Trophoblast cell (in vitro differentiated cells and primary cell): ENCODE measurements at regions not wholly inside any gene's neighbourhood (a gene's known extent, or its start where the extent isn't known, plus 50 kb on each side); places are given as distances from the start of the nearest gene placed in this dataset.

Experiments used
- DNase-seq, 2 donors: peaks; one replicate each; pipeline ENCODE4 v3.0.0-alpha.2; 2016
- H2AFZ ChIP-seq: 2 replicates; pipeline ENCODE4 v1.6.1; 2013; ENCODE audit warnings: low read length, moderate library complexity, mild to moderate bottlenecking; ENCODE audit not compliant: insufficient read depth, poor library complexity
- H2AK5ac ChIP-seq: 2 replicates; pipeline ENCODE4 v1.6.1; 2013; ENCODE audit warnings: mild to moderate bottlenecking, low read length
- H2BK120ac ChIP-seq: 2 replicates; pipeline ENCODE4 v1.6.1; 2013; ENCODE audit warnings: low read length, mild to moderate bottlenecking, moderate library complexity; ENCODE audit not compliant: insufficient read depth, poor library complexity
- H2BK12ac ChIP-seq: 2 replicates; pipeline ENCODE4 v1.6.1; 2013; ENCODE audit warnings: mild to moderate bottlenecking, low read length, moderate library complexity
- H2BK5ac ChIP-seq: 2 replicates; pipeline ENCODE4 v1.6.1; 2013; ENCODE audit warnings: low read length, low read depth, moderate library complexity, mild to moderate bottlenecking; ENCODE audit not compliant: poor library complexity
- H3K14ac ChIP-seq: 2 replicates; pipeline ENCODE4 v1.6.1; 2013; ENCODE audit warnings: mild to moderate bottlenecking, low read length
- H3K18ac ChIP-seq: 2 replicates; pipeline ENCODE4 v1.6.1; 2013; ENCODE audit warnings: mild to moderate bottlenecking, low read length
- H3K23ac ChIP-seq: 2 replicates; pipeline ENCODE4 v1.6.1; 2013; ENCODE audit warnings: low read length
- H3K27ac ChIP-seq: 2 replicates; pipeline ENCODE4 v1.5.1; 2013; ENCODE audit warnings: low read depth, mild to moderate bottlenecking, inconsistent platforms, low read length, moderate library complexity
- H3K27me3 ChIP-seq: 2 replicates; pipeline ENCODE4 v1.6.1; 2013; ENCODE audit warnings: inconsistent platforms, mild to moderate bottlenecking, low read length, moderate library complexity; ENCODE audit not compliant: insufficient read depth
- H3K36me3 ChIP-seq, 2 experiments: 1 replicate in 1 of 2; 2 replicates in 1 of 2; pipeline ENCODE4 v1.6.1; 2013; ENCODE audit warnings: low read length in 2 of 2, mild to moderate bottlenecking in 2 of 2, moderate library complexity in 1 of 2; ENCODE audit not compliant: insufficient read depth in 2 of 2, control insufficient read depth in 1 of 2
- H3K4ac ChIP-seq: 2 replicates; pipeline ENCODE4 v1.6.1; 2013; ENCODE audit warnings: low read depth, mild to moderate bottlenecking, low read length, moderate library complexity
- H3K4me1 ChIP-seq, 2 experiments: 1 replicate in 1 of 2; 2 replicates in 1 of 2; pipeline ENCODE4 v1.6.1; 2013; ENCODE audit warnings: low read length in 2 of 2, mild to moderate bottlenecking in 2 of 2, moderate library complexity in 1 of 2; ENCODE audit not compliant: insufficient read depth in 2 of 2, control insufficient read depth in 1 of 2
- H3K4me2 ChIP-seq: 2 replicates; pipeline ENCODE4 v1.6.1; 2013; ENCODE audit warnings: inconsistent platforms, mild to moderate bottlenecking, low read length, moderate library complexity
- H3K4me3 ChIP-seq: 2 replicates; pipeline ENCODE4 v1.5.1; 2013; ENCODE audit warnings: mild to moderate bottlenecking, low read depth, low read length, inconsistent platforms
- H3K79me1 ChIP-seq: one replicate; pipeline ENCODE4 v1.6.1; 2013; ENCODE audit warnings: low read length
- H3K79me2 ChIP-seq: 2 replicates; pipeline ENCODE4 v1.6.1; 2013; ENCODE audit warnings: low read length, mild to moderate bottlenecking; ENCODE audit not compliant: control insufficient read depth, insufficient read depth, poor library complexity
- H3K9ac ChIP-seq: 2 replicates; pipeline ENCODE4 v1.6.1; 2013; ENCODE audit warnings: mild to moderate bottlenecking, low read length
- H3K9me3 ChIP-seq: 2 replicates; pipeline ENCODE4 v1.6.1; 2013; ENCODE audit warnings: low read depth, mild to moderate bottlenecking, control low read depth, inconsistent platforms, low read length; ENCODE audit not compliant: insufficient read depth
- H4K12ac ChIP-seq: 2 replicates; pipeline ENCODE4 v1.6.1; 2013; ENCODE audit warnings: low read depth, mild to moderate bottlenecking, low read length, moderate library complexity
- H4K8ac ChIP-seq: 2 replicates; pipeline ENCODE4 v1.6.1; 2013; ENCODE audit warnings: low read depth, mild to moderate bottlenecking, low read length, moderate library complexity
- H4K91ac ChIP-seq: one replicate; pipeline ENCODE4 v1.6.1; 2013; ENCODE audit warnings: low read depth, mild to moderate bottlenecking, low read length, moderate library complexity
- WGBS: extraction: QIAGEN DNeasy Blood & Tissue Kit; methylation state at CpG from one replicate; pipeline ENCODE4 v1.1.7; 2013; ENCODE audit warnings: missing lambda C conversion rate; ENCODE audit not compliant: insufficient read length, insufficient coverage; ENCODE audit errors: extremely low coverage; 5-methylcytosine and 5-hydroxymethylcytosine counted together

DNA sequence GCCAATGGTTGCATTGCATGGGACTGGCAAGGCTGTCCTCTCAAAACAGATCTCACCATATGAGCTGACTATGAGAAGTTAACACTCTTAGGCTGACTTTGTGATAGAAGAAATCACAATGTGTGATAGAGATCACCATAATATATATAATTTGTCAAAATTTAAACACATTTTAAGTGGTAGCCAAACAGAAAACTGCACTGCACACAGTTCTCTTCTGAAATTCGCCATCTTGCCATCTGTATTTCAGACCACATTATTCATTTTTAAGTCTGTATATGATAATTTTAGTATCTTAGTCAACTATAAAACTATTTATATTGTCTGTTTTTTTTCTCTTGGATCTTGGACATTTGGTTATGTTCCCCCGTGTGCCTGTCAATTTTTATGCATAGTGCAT lies 374.7 kb downstream of the AJAP1 start:
- Histone ChIP-seq H3K27me3 (no peaks in the 10 kb centered on the region), H2BK12ac (no peak overlapping the region), H3K27ac (no peak overlapping the region), H3K4me2 (no peak overlapping the region), H2AFZ (no peak overlapping the region), H3K4me3 (no peak overlapping the region), H4K12ac (no peak overlapping the region), H3K18ac (no peak overlapping the region), H3K4ac (no peak overlapping the region), H2BK120ac (no peak overlapping the region), H3K36me3 (no peaks in the 10 kb centered on the region), H2BK5ac (no peak overlapping the region), H3K4me1 (no peaks in the 10 kb centered on the region), H4K8ac (no peak overlapping the region), H3K79me2 (no peaks in the 10 kb centered on the region), H3K14ac (no peak overlapping the region), H3K9me3 (no peaks in the 10 kb centered on the region), H4K91ac (no peak overlapping the region), H3K9ac (no peak overlapping the region), H3K79me1 (no peaks in the 10 kb centered on the region), H3K23ac (no peak overlapping the region), H2AK5ac (no peak overlapping the region)
- no CpG with 5 or more reads among the region's 2 CpGs for WGBS
- DNase-seq = no peak

DNA sequence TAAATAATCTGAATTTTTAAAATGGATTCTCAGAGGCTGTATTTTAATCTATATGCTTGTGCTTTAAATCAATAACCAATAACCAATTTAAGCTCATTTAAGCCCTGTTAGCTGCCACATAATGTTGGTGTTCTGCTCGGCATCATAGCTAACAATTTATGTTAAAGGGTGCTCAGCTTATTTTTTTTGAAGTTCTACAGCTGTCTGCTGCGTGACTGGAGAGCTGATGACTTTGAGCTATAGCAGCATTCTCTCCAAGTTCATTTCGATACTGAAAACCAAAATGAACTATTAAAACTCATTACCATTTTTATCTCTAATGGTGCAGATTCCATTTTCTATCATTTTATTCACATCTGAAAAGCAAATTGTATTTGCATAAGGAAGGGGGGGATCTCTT lies 357.8 kb downstream of the AJAP1 start:
- no peak overlapping the region for H3K23ac ChIP-seq
- H2AFZ ChIP-seq = no peak overlapping the region
- H3K79me1 ChIP-seq = no peaks in the 10 kb centered on the region
- H3K4me3 ChIP-seq = no peak overlapping the region
- H3K18ac ChIP-seq = no peak overlapping the region
- H2AK5ac ChIP-seq = no peak overlapping the region
- no peak overlapping the region for H2BK12ac ChIP-seq
- no peak overlapping the region for H3K27ac ChIP-seq
- H2BK5ac ChIP-seq = no peak overlapping the region
- peaks cover 2% of the 10 kb centered on the region in 2 experiments for H3K4me1 ChIP-seq
- no peak overlapping the region for H3K4me2 ChIP-seq
- no peaks in the 10 kb centered on the region for H3K79me2 ChIP-seq
- H4K12ac ChIP-seq = no peak overlapping the region
- no peak overlapping the region for H3K14ac ChIP-seq
- H2BK120ac ChIP-seq = no peak overlapping the region
- no peak overlapping the region for H4K8ac ChIP-seq
- DNase-seq = no peak
- no peak overlapping the region for H4K91ac ChIP-seq
- H3K9me3 ChIP-seq = no peaks in the 10 kb centered on the region
- no peak overlapping the region for H3K4ac ChIP-seq
- WGBS = no CpG with 5 or more reads among the region's 3 CpGs
- no peak overlapping the region for H3K9ac ChIP-seq
- H3K36me3 ChIP-seq = no peaks in the 10 kb centered on the region
- no peaks in the 10 kb centered on the region for H3K27me3 ChIP-seq

DNA sequence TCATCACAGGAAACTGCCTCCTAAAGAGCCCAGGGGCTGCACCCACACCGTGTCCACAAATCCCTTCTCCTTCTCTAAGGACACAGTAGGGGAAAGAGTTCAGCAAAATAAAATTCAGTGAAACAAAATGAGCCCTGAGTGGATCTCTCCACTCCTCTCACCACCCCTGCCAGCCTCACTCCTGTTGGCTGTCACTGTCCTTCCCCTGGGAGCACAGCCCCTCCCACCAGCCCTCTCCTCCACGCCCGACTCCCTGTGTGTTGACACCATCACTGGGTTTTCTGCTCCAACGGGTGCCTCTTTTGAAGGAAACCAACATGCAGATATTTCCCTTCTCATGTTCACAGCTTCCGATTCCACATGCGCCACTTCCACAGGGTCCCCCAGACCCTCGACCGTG lies 356.2 kb downstream of the AJAP1 start:
- WGBS = no CpG with 5 or more reads among the region's 8 CpGs
- H3K79me1 ChIP-seq = no peaks in the 10 kb centered on the region
- peaks cover 2% of the 10 kb centered on the region in 2 experiments for H3K4me1 ChIP-seq
- no peak overlapping the region for H3K4me2 ChIP-seq
- no peak overlapping the region for H2BK5ac ChIP-seq
- H3K27ac ChIP-seq = no peak overlapping the region
- no peak overlapping the region for H2AK5ac ChIP-seq
- H3K23ac ChIP-seq = no peak overlapping the region
- no peak overlapping the region for H3K4ac ChIP-seq
- no peak for DNase-seq
- H3K36me3 ChIP-seq = no peaks in the 10 kb centered on the region
- H3K9ac ChIP-seq = no peak overlapping the region
- H3K79me2 ChIP-seq = no peaks in the 10 kb centered on the region
- no peak overlapping the region for H2BK12ac ChIP-seq
- H3K4me3 ChIP-seq = no peak overlapping the region
- H2AFZ ChIP-seq = no peak overlapping the region
- peaks cover 2% of the 10 kb centered on the region for H3K9me3 ChIP-seq
- H3K18ac ChIP-seq = no peak overlapping the region
- H3K27me3 ChIP-seq = no peaks in the 10 kb centered on the region
- no peak overlapping the region for H4K12ac ChIP-seq
- H2BK120ac ChIP-seq = no peak overlapping the region
- H4K91ac ChIP-seq = no peak overlapping the region
- no peak overlapping the region for H3K14ac ChIP-seq
- no peak overlapping the region for H4K8ac ChIP-seq

DNA sequence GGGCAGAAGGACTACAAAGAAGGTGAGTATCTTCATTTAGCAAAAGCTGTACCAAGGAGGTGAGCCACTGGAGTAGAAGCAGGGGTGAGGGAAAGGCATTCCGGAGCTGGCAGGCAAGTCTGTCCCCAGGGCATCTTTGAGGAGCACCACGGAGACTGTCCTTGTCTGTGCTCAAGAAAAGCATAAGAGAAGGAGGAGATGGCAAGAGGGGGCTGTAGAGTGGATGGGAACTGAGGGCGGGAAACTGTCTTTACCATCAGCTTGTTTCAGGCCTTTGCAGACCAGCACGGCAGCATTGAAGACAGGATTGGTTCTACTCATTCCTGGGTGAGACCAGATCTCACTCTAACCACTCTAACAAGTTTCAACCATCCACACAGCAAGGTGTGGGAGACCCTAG lies 355.8 kb downstream of the AJAP1 start:
- Histone ChIP-seq H3K4ac (no peak overlapping the region), H2BK5ac (no peak overlapping the region), H2BK12ac (no peak overlapping the region), H3K4me2 (no peak overlapping the region), H3K27me3 (no peaks in the 10 kb centered on the region), H4K12ac (no peak overlapping the region), H3K9me3 (peaks cover 2% of the 10 kb centered on the region), H2BK120ac (no peak overlapping the region), H4K8ac (no peak overlapping the region), H3K14ac (no peak overlapping the region), H2AK5ac (no peak overlapping the region), H2AFZ (no peak overlapping the region), H3K9ac (no peak overlapping the region), H3K4me1 (peaks cover 2% of the 10 kb centered on the region in 2 experiments), H3K36me3 (no peaks in the 10 kb centered on the region), H3K79me1 (no peaks in the 10 kb centered on the region), H3K4me3 (no peak overlapping the region), H3K27ac (no peak overlapping the region), H3K18ac (no peak overlapping the region), H4K91ac (no peak overlapping the region), H3K23ac (no peak overlapping the region), H3K79me2 (no peaks in the 10 kb centered on the region)
- DNase-seq = no peak
- no CpG with 5 or more reads among the region's 4 CpGs for WGBS
